T-helper 1 cell (primary cell): ENCODE measurements at regions not wholly inside any gene's neighbourhood (a gene's known extent, or its start where the extent isn't known, plus 50 kb on each side); places are given as distances from the start of the nearest gene placed in this dataset.
"Not testable (repeated sequence)": the region's sequence is repeated elsewhere in the genome, so short reads cannot be mapped to it uniquely, and the experiment has no call there.

Source experiments
- DNase-seq, 5 donors: peaks; one replicate each; pipeline ENCODE4 v3.0.0-alpha.2; 2012 to 2020

DNA sequence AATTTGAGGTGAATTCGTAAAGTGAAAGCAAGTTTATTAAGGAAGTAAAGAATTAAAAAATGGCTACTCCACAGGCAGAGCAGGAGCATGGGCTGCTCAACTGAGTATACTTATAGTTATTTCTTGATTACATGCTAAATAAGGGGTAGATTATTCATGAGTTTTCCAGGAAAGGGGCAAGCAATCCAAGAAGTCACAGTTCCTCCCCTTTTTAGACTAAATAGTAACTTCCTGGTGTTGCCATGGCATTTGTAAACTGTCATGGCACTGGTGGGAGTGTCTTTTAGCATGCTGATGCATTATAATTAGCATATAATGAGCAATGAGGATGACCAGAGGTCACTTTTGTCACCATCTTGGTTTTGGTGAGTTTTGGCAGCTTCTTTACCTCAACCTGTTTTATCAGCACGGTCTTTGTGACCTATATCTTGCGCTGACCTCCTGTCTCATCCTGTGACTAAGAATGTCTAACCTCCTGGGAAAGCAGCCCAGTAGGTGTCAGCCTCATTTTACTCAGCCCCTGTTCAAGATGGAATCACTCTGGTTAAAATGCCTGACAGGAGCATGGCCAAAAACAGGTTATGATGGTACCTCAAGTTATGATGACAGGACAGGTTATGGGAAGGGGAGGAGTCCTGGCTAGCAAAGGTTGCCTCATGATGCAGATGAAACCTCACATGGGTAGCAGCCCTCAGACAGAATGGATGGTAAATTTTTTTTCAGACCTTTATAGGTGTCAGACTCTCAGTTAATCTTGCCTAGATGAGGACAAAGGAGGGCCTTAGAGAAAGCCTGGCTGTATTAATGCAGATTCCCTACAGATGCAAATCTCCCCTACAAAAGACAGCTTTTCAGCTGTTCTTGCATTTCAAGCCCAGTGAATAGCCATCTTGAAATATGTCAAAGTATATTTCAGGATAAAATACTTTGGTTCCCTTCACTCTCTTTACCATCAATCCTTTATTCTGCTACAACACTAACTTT, 49.7 kb downstream of the SIPA1L2 start:
- DNase-seq: peak in 1 of 5 donors; percentile 57

DNA sequence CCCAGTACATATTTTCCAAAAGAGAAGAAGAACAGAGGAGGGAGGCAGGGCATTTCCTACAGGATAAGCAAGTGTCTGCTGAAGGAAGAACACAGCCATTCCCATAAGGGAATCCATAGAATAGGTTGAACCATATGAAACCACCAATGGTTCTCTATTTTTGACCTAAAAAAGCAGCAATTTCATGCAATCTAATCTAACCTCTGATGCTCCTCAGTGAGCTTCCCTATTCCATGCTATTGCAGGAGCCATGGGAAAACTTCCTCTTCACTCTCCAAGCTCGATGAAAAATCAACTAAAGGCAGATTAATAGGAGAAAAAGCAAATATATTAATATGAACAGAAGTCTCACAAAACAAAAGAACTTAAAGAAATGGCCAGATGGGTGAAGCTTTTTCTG, 50.5 kb downstream of the SIPA1L2 start:
- DNase-seq: no peak

DNA sequence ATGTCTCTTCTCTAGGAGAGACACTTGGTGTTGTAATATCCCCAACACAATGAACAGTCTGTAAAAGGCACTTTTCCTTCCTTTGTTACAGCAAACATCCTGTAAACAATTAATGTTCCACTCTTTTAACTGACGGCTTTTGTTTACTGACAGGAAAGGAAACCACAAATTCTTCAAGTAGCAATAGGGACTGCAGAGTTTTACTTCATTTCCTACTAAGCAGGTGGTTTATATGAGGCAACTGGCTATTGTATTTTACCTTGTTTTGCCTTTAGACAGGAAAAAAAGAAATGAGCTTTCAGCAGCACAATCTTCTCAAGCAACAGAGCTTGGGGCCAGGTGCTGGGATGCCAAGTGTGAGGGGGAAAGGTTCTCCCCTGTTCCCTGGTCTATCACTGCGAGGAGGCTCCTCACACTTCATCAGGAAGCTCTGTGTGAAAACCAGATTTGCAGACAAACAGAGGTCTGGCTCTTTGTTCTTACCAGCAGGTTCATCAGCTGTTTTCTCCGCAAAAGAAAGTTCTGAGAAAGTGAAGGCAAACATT, 51.2 kb downstream of the SIPA1L2 start:
- DNase-seq: peak in 1 of 5 donors; percentile 78

DNA sequence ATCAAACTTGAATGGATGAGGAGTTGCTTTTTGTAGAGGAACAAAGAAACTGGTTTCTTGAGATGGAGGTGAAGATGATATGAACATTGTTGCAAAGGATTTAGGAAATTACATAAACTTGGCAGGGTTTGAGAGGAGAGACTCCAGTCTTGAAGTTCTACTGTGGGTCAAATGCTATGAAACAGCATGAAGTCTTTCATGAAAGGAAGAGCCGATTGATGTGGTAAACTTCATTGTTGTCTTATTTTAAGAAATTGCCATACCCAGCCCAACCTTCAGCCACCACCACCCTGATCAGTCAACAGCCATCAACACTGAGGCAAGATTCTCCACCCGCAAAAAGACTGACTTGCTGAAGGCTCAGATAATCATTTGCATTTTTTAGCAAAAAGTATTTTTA, 52.2 kb downstream of the SIPA1L2 start:
- peak in 1 of 5 donors; percentile 42 for DNase-seq

DNA sequence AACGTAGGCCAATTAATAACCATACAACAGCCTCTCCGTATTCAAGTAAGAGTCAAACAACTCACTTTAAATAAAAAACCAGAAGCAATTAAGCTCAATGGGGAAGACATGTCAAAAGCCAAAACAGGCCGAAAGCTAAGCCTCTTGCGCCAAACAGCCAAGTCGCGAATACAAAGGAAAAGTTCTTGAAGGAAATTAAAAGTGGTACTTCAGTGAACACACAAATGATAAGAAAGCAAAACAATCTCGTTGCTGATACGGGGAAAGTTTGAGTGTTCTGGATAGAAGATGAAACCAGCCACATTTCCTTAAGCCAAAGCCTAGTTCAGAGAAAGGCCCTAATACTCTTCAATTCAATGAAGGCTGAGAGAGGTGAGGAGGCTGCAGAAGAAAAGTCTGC, 53.4 kb downstream of the SIPA1L2 start:
- no peak for DNase-seq

DNA sequence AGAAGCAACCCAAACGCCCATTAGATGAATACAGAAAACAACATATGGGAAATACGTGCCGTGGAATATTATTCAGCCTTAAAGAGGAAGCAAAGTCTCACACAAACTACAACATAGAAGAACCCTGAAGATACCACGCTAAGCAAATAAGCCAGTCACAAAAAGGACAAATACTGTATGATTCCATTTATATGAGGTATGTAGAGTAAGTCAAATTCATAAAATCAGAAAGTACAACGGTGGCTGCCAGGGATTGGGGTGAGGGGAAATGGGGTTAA, 54.2 kb downstream of the SIPA1L2 start:
- no peak for DNase-seq

DNA sequence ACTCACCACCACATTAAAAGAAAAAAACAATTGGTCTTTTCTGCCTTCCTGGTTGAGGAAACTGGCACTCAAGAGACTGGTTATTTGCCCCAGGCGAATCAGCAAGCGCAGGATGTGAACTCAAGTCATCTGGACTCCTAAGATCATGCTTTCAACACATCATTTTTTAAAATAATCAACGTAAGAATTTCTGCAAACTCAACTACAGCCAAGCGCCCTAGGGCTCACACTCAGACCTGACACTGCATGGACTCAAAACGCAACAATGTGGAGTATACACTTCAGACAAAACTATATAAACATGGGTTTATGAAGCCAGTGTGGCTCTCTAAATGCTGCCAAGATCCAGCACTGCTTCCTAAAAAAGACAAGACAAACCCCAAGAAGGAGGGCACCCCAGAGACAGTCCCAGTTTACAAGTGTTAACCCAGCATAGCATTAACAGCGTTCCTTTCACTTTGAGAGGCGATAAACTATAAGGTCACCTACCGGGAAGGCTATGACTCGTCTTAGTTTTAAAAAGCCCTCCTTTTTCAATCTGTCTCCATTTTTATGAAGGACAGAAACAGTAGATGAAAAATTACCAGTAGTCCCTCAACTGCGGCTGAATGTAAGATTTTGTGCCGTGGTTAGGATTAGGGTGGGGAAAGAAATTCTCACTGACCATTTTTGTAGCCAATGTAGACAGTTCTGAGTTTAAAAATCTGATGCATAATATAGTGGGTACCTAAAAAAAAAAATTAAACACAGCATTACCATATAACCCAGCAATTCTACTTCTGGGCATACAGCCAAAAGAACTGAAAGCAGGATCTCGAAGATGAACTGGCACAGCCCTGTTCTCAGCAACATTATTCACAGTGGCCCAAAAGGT, 54.8 kb downstream of the SIPA1L2 start:
- DNase-seq: no peak

DNA sequence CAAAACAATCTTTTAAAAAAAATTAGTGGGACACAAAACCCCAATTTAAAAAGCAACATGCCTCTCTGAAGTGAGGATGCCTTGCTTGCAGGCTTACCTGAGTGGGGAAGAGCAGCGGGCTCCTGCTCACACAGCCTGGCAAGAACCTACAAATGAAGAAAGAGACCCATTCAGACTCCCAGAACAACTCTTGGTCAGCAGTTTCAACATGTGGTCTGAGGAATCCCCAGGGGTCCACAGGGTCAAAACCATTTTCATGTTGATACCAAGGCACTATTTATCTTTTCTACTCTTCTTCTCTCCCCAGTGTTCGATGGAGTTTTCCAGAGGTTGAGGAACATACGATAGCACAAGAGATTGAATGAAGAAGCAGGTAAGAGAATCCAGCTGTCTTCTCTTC, 55.9 kb downstream of the SIPA1L2 start:
- DNase-seq: no peak

DNA sequence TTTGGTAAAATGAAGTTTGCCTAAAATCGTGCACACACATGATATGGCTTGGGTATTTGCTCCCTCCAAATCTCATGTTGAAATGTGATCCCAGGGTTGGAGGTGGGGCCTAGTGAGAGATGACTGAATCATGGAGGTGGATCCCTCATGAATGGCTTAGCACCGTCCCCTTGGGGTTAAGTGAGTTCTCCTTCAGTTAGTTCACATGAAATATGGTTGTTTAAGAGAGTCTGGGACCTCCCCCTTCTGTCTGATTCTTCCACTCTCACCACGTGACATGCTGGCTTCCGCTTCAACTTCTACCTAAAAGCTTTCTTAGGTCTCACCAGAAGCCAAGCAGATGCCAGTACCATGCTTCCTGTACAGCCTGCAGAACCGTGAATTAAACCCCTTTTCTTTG, 58.4 kb downstream of the SIPA1L2 start:
- DNase-seq: no peak

DNA sequence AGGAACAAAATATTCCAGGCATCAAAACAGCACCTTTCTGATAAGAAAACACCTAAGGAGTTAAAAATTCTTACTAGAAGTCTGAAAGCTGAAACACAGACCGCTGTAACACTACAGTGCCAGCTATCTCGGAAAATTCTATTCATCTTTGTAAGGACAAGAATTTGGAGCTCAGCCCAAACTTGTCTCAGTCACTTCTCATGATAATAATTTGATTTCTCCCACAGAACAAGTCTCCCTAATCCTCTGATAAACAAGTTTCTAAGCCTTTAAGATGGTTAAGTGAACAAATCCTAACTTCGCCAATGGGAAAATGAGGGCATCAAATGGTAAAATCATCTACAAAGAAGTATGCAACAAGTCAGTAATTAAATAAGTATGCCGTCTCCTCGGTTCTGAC, 59.9 kb downstream of the SIPA1L2 start:
- no peak for DNase-seq

DNA sequence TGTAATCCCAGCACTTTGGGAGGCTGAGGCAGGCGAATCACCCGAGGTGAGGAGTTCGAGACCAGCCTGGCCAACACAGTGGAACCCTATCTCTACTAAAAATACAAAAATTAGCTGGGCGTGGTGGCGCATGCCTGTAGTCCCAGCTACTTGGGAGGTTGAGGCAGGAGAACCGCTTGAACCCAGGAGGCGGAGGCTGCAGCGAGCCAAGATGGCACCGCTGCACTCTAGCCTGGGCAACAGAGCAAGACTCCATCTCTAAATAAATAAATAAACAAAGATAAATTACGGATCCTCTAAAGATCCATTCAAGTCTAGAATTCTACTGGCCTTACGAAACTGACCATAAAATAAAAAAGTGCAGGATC, 60.4 kb downstream of the SIPA1L2 start:
- not testable (repeated sequence) for DNase-seq

DNA sequence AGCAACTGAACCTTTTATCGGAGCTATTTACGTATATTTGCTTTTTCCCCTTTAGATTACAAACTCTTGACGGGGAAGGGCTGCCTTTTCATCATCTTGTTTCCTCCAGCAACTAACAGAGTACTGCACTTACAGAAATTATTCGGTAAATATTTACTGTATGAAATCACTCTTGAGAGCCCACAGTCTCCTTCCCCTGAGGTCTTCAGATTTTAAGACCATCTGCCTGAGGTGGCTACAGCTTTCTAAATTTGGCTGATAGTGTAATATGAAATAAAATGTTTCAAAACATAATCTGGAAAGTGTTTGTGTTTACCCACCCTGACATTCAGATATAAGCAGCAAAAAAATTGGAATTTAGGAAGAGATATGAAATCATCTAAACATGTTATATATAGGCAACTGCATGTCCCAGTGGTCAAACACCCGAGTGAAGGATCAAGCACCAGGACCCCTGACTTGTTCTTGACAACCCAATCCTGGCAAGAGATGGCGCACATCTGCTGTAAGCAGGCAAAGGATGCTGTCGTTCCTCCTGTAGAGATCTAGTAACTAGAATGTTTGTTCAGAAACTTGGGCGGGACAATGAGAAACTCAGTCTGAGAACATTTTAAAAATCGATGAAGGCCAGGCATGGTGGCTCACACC, 60.9 kb downstream of the SIPA1L2 start:
- no peak for DNase-seq

DNA sequence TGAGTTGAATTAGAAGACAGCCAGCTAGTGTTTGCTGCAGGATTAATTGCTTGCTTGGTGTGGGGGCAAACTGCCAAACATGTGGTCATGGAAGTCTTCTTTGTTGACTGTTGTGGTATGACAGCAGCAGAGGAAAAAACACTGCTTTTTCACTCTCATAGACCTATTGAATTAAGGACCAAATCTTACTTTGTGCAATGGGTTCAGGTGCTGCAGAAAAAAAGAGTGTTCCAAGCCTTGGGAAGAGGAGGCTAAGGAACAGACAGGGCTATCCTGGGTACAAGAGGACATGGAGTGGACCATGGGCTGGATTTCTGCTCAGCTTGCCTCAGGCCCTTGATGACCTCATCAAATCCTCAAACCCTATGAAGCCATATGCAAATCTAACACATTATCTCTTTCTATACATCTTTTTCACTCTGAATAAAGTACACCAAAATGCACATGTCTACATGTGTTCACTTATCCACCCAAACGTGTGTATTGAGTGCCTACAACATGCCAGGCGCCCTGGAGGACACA, 61.5 kb downstream of the SIPA1L2 start:
- DNase-seq: no peak

DNA sequence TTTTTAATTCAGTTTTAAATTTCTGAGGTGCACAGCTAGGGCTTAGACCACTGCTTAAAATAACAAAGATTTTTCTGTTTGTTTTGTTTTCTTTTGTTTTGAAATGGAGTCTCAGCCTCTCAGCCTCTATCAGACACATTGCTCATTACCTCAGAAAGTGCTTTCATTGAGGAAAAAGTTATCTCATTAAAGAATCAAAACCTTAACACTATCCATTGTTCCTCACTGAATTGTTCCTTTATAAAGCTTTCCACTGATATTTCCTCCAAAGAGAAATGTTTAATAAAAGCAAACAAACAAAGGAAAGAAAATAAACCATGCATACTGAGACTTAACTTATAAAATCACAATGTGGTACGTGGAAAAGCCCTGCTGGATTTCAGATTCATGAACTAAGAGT, 63.8 kb downstream of the SIPA1L2 start:
- DNase-seq: no peak

DNA sequence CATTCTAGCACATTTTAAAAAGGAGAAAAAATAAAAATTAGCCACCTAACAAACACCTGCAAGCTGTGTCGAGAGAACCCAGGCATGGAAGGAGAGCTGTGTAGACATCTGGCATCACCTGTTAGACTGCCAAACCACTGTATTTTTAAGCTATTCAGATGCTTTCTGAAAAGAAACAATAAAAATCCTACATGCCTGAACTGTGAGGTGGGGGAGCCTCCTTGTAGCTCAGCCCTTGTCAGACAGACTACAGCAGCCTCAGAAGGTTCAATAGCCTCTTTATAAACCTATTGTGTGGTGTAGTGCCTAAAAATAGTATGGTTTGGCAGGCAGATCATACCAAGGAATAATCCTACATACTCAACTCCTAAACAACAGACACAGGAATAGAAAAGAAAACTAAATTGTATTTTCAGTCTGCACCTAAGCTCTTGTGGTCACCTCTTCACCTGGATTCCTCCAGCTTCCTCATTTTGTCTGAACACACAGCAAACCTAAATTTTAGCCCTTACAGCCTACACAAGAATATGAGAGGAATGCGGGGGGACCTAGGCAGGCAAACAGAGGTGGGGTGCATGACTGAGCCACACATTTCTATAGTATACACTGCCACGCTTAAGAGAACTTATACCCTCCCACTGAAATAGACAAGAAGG, 67.0 kb downstream of the SIPA1L2 start:
- DNase-seq: no peak

DNA sequence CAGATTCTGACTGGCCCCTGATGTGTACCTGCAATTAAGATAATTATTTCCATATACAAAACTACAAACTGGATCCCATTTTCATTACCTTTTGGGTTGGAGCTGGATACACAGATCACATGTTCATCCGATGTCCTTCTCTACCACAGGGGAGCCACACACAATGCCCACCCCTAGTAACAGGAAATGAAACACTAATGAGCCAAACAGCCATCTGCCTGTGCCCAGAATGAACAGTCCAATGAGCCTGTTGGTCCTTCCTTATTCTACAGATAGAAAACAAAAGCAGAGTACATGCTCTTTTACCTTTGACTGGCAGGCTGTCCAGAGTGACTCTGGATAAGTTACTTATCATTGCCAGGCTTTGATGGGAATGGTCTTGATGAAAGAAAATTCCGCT, 68.6 kb downstream of the SIPA1L2 start:
- no peak for DNase-seq

DNA sequence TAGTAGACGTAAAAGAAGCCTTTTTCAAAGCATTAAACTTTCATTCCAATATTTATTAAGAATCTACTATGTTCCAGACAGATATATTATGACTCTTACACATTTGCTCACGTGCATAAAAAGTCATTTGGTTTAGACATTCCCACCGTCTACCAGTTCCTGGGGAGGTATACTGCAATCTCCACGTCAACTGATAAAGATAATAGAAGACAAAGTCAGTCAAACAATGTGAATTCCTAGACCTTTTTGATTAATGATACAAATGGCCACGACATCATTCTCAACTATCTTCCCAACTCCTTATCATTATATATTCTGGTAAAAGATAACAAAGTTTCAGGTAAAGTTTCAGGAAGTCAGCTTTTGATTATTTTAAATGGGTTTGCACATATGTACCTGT, 69.0 kb downstream of the SIPA1L2 start:
- DNase-seq: no peak

DNA sequence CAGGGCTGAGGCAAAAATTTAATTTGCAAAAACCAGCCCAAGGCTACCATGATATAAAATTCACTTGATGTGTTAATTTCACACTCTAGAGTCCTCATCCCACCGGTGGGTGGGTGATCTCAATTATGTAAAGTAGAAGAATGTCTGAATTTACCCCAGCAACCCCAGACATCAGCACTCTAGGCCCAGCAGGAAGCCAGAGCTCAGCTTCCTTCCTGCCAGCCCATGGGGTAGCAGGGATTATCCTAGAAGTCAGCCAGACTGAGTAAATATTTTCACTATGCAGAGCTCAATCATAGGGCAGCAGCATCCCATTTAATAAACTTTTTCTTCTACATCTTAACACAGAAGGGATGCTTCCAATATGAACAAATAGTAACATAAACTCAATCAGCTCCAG, 71.0 kb downstream of the SIPA1L2 start:
- no peak for DNase-seq

DNA sequence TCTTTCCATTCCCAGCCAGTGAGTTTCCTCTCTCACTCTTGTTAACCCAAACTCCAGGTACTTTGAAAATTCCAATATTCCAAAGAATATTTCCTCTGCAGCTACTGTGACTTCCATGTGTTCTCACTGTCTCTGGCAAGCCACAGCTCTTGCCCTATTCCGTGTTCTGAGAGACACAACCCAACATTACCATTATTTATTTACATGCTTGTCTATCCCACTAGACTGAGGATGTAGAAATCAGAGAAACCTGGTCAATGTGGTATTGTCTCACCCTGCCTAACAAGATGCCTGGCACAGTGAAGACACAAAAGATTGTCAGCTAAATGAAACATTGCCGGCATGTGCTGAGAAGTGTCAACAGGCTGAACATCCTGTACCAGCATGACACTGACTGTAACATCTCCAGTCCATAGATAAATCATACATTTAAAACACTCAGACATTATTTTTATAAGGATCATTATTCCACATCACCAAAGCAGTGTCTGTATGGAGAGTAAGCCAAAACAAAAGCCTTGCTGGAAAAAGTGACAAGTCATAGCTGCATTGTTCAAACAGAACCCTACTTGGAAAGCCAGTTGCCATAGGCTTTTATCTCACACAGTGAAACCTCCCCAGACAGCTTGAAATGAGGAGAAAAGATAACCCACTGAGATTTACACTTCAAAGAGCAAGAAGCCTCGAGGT, 72.3 kb downstream of the SIPA1L2 start:
- no peak for DNase-seq

DNA sequence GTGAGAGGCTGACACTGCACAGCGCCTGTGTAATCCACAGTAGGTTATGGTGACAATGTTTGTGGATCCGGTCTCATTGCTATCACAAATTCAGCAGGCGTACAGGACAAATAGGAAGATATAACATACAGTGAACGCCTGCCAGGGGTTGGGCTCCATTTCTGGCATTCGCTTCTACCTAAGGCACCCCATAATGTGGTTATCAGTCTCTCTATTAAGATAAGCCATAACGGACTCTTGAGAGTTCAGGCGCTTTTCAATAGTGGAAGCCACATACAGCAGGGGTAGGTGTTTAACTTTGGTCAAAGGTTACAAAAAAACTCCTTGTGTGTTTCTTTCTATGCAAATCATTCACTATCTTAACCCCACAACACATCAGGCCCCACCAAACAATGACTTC, 72.8 kb downstream of the SIPA1L2 start:
- DNase-seq: no peak

DNA sequence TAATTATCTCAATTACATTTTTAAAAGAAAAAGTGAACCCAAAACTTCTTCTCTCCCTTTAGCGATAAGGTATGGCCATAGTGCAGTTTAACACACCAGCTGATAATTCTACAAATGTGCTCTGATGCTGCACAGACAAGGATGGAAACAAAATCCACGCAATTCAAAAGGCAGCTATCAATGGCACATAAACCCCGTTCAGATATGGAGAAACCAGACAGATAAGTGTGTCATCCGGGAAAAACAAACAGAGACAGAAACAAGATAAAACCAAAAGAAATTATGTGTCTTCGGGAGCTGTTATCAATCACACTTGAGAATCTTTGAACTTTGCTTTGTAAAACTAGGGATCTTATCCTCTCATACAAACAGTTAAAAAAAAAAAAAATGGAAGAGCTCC, 73.6 kb downstream of the SIPA1L2 start:
- no peak for DNase-seq
